ENCODE measurements at regions not wholly inside any gene's neighbourhood (a gene's known extent, or its start where the extent isn't known, plus 50 kb on each side); places are given as distances from the start of the nearest gene placed in this dataset.

GRCh38 chr5:167871091-167871490 lies 420.4 kb upstream of the WWC1 start:
- Histone ChIP-seq H3K4me3 (ENCODE audit: low read depth in 1 of 3, low read length in 3 of 3) (no peak overlapping the region), H3K27ac (ENCODE audit: low read depth in 1 of 2, low read length in 2 of 2) (no peak overlapping the region), H3K9me3 (ENCODE audit: control insufficient read depth in 4 of 4, low read length in 3 of 4) (no peaks in the 10 kb centered on the region), H3K4me1 (ENCODE audit: control insufficient read depth in 4 of 4, insufficient read depth in 4 of 4, low read length in 3 of 4) (no peaks in the 10 kb centered on the region), H3K27me3 (ENCODE audit: control insufficient read depth in 4 of 4, insufficient read depth in 4 of 4, low read length in 3 of 4) (no peaks in the 10 kb centered on the region), H3K9ac (ENCODE audit: low read depth in 1 of 2, low read length in 2 of 2) (no peak overlapping the region), H3K36me3 (ENCODE audit: control insufficient read depth in 4 of 4, insufficient read depth in 3 of 4, low read depth in 1 of 4, low read length in 3 of 4) (no peaks in the 10 kb centered on the region)
- no peak for TF ChIP-seq ZBTB33 (IDR thresholded peaks at IDR 0.05)
- no peak for TF ChIP-seq HNF4G (IDR thresholded peaks at IDR 0.05)
- TF ChIP-seq FOXA2 (IDR thresholded peaks at IDR 0.05): no peak
- no peak for TF ChIP-seq JUND (IDR thresholded peaks at IDR 0.05)
- TF ChIP-seq YY1 (IDR thresholded peaks at IDR 0.05): no peak
- TF ChIP-seq ATF3 (IDR thresholded peaks at IDR 0.05): no peak
- no peak for DNase-seq (ENCODE audit: low spot score)
- WGBS: 59% methylated on average over 2 of the region's 2 CpGs

GRCh38 chr5:167872791-167873190 lies 418.7 kb upstream of the WWC1 start:
- no peak for DNase-seq (ENCODE audit: low spot score)
- Histone ChIP-seq H3K27ac (ENCODE audit: low read depth in 1 of 2, low read length in 2 of 2) (no peak overlapping the region), H3K27me3 (ENCODE audit: control insufficient read depth in 4 of 4, insufficient read depth in 4 of 4, low read length in 3 of 4) (no peaks in the 10 kb centered on the region), H3K9me3 (ENCODE audit: control insufficient read depth in 4 of 4, low read length in 3 of 4) (no peaks in the 10 kb centered on the region), H3K4me3 (ENCODE audit: low read depth in 1 of 3, low read length in 3 of 3) (no peak overlapping the region), H3K4me1 (ENCODE audit: control insufficient read depth in 4 of 4, insufficient read depth in 4 of 4, low read length in 3 of 4) (no peaks in the 10 kb centered on the region), H3K9ac (ENCODE audit: low read depth in 1 of 2, low read length in 2 of 2) (no peak overlapping the region), H3K36me3 (ENCODE audit: control insufficient read depth in 4 of 4, insufficient read depth in 3 of 4, low read depth in 1 of 4, low read length in 3 of 4) (no peaks in the 10 kb centered on the region)
- TF ChIP-seq HNF4A (conservative IDR thresholded peaks at IDR 0.05): no peak
- no peak for TF ChIP-seq RAD21 (IDR thresholded peaks at IDR 0.05)
- no peak for TF ChIP-seq JUND (IDR thresholded peaks at IDR 0.05)
- TF ChIP-seq GABPA (IDR thresholded peaks at IDR 0.05 in 1 of 2, conservative IDR thresholded peaks at IDR 0.05 in 1 of 2): no peak
- TF ChIP-seq ZBTB33 (IDR thresholded peaks at IDR 0.05): no peak
- TF ChIP-seq HNF4G (IDR thresholded peaks at IDR 0.05): no peak
- no peak for TF ChIP-seq YY1 (IDR thresholded peaks at IDR 0.05)
- 54% methylated on average over 2 of the region's 2 CpGs for WGBS

- no peak for DNase-seq (ENCODE audit: low spot score)
- Histone ChIP-seq H3K9ac (ENCODE audit: low read depth in 1 of 2, low read length in 2 of 2) (no peak overlapping the region), H3K36me3 (ENCODE audit: control insufficient read depth in 4 of 4, insufficient read depth in 3 of 4, low read depth in 1 of 4, low read length in 3 of 4) (no peaks in the 10 kb centered on the region), H3K27me3 (ENCODE audit: control insufficient read depth in 4 of 4, insufficient read depth in 4 of 4, low read length in 3 of 4) (no peaks in the 10 kb centered on the region), H3K27ac (ENCODE audit: low read depth in 1 of 2, low read length in 2 of 2) (no peak overlapping the region), H3K4me3 (ENCODE audit: low read depth in 1 of 3, low read length in 3 of 3) (no peak overlapping the region), H3K4me1 (ENCODE audit: control insufficient read depth in 4 of 4, insufficient read depth in 4 of 4, low read length in 3 of 4) (no peaks in the 10 kb centered on the region), H3K9me3 (ENCODE audit: control insufficient read depth in 4 of 4, low read length in 3 of 4) (no peaks in the 10 kb centered on the region)
- 88% methylated on average over 5 of the region's 5 CpGs for WGBS
- no peak for TF ChIP-seq SP1 (IDR thresholded peaks at IDR 0.05)
- no peak for TF ChIP-seq FOXA1 (IDR thresholded peaks at IDR 0.05)
- TF ChIP-seq TAF1 (conservative IDR thresholded peaks at IDR 0.05): no peak
Measured at GRCh38 chr5:167877114-167877722, 414.2 kb upstream of the WWC1 start.

All from liver (tissue), 7 donors.